Mesendoderm (in vitro differentiated cells): ENCODE measurements at regions not wholly inside any gene's neighbourhood (a gene's known extent, or its start where the extent isn't known, plus 50 kb on each side); places are given as distances from the start of the nearest gene placed in this dataset.

Experiments
- DNase-seq: peaks from one replicate; pipeline ENCODE4 v3.0.0; 2013
- H2AK5ac ChIP-seq: 2 replicates; pipeline ENCODE4 v1.6.1; 2013; ENCODE audit warnings: low read length, inconsistent platforms
- H2BK120ac ChIP-seq: 2 replicates; pipeline ENCODE4 v1.6.1; 2013; ENCODE audit warnings: low read depth, mild to moderate bottlenecking, low read length, moderate library complexity, mixed read lengths
- H2BK15ac ChIP-seq: replicated peaks from 2 replicates; pipeline ENCODE4 v1.6.1; 2013; ENCODE audit warnings: low read depth, mild to moderate bottlenecking, moderate library complexity
- H2BK5ac ChIP-seq: 2 replicates; pipeline ENCODE4 v1.6.1; 2013; ENCODE audit warnings: low read length, inconsistent platforms
- H3K18ac ChIP-seq: 2 replicates; pipeline ENCODE4 v1.6.1; 2013; ENCODE audit warnings: mild to moderate bottlenecking, low read length, mixed read lengths
- H3K23ac ChIP-seq: one replicate; pipeline ENCODE4 v1.6.1; 2013; ENCODE audit warnings: low read length
- H3K27ac ChIP-seq: 2 replicates; pipeline ENCODE4 v1.5.1; 2013; ENCODE audit warnings: low read depth, mild to moderate bottlenecking, inconsistent platforms, low read length, moderate library complexity
- H3K27me3 ChIP-seq: 2 replicates; pipeline ENCODE4 v1.6.1; 2013; ENCODE audit warnings: low read length, control low read depth, mild to moderate bottlenecking, inconsistent platforms; ENCODE audit not compliant: insufficient read depth, poor library complexity
- H3K36me3 ChIP-seq: 2 replicates; pipeline ENCODE4 v1.6.1; 2013; ENCODE audit warnings: low read length, inconsistent platforms; ENCODE audit not compliant: control insufficient read depth, insufficient read depth
- H3K4ac ChIP-seq: one replicate; pipeline ENCODE4 v1.6.1; 2013; ENCODE audit warnings: low read depth, mild to moderate bottlenecking, low read length, moderate library complexity
- H3K4me1 ChIP-seq: 2 replicates; pipeline ENCODE4 v1.6.1; 2013; ENCODE audit warnings: low read depth, low read length, inconsistent platforms; ENCODE audit not compliant: control insufficient read depth
- H3K4me2 ChIP-seq: 2 replicates; pipeline ENCODE4 v1.6.1; 2013; ENCODE audit warnings: low read length
- H3K4me3 ChIP-seq: 2 replicates; pipeline ENCODE4 v1.5.1; 2013; ENCODE audit warnings: mild to moderate bottlenecking, low read length
- H3K56ac ChIP-seq: one replicate; pipeline ENCODE4 v1.6.1; 2013; ENCODE audit warnings: low read length
- H3K79me1 ChIP-seq: 2 replicates; pipeline ENCODE4 v1.6.1; 2013; ENCODE audit warnings: low read length, inconsistent platforms
- H3K79me2 ChIP-seq: 2 replicates; pipeline ENCODE4 v1.6.1; 2013; ENCODE audit warnings: mild to moderate bottlenecking, low read length; ENCODE audit not compliant: control insufficient read depth, insufficient read depth
- H3K9ac ChIP-seq: 2 replicates; pipeline ENCODE4 v1.6.1; 2013; ENCODE audit warnings: low read length, inconsistent platforms
- H4K5ac ChIP-seq: one replicate; pipeline ENCODE4 v1.6.1; 2013; ENCODE audit warnings: low read length
- H4K8ac ChIP-seq: one replicate; pipeline ENCODE4 v1.6.1; 2013; ENCODE audit warnings: low read depth, mild to moderate bottlenecking, control low read depth, low read length, moderate library complexity
- WGBS: extraction: QIAGEN DNeasy Blood & Tissue Kit; methylation state at CpG from one replicate; pipeline ENCODE4 v1.1.7; 2013; ENCODE audit warnings: low lambda C conversion rate, missing lambda C conversion rate; ENCODE audit not compliant: insufficient coverage; ENCODE audit errors: extremely low coverage; 5-methylcytosine and 5-hydroxymethylcytosine counted together

GRCh38 chr6:8652710-8653109, 217.4 kb upstream of the SLC35B3 start:
- Histone ChIP-seq H3K4me1 (no peaks in the 10 kb centered on the region), H3K9ac (no peak overlapping the region), H3K18ac (no peak overlapping the region), H3K27ac (no peak overlapping the region), H4K5ac (no peak overlapping the region), H3K56ac (no peak overlapping the region), H3K79me2 (no peaks in the 10 kb centered on the region), H3K36me3 (no peaks in the 10 kb centered on the region), H2BK5ac (no peak overlapping the region), H3K27me3 (no peaks in the 10 kb centered on the region), H3K79me1 (no peaks in the 10 kb centered on the region), H2BK120ac (no peak overlapping the region), H3K4me3 (no peak overlapping the region), H4K8ac (no peak overlapping the region), H3K4ac (no peak overlapping the region), H2AK5ac (no peak overlapping the region), H2BK15ac (no peak overlapping the region), H3K23ac (no peak overlapping the region), H3K4me2 (no peak overlapping the region)
- DNase-seq, result peak; percentile 18
- no CpG with 5 or more reads among the region's 3 CpGs for WGBS

- H3K79me2 ChIP-seq, result no peaks in the 10 kb centered on the region
- no peak overlapping the region for H2BK15ac ChIP-seq
- H3K23ac ChIP-seq, result no peak overlapping the region
- no peak overlapping the region for H2BK120ac ChIP-seq
- H3K27me3 ChIP-seq, result no peaks in the 10 kb centered on the region
- H3K4me3 ChIP-seq, result no peak overlapping the region
- no peak overlapping the region for H3K56ac ChIP-seq
- H2BK5ac ChIP-seq, result no peak overlapping the region
- no peak overlapping the region for H2AK5ac ChIP-seq
- no peak overlapping the region for H3K4ac ChIP-seq
- H3K4me2 ChIP-seq, result no peak overlapping the region
- no peak overlapping the region for H4K5ac ChIP-seq
- no peaks in the 10 kb centered on the region for H3K36me3 ChIP-seq
- no peak overlapping the region for H3K27ac ChIP-seq
- no peaks in the 10 kb centered on the region for H3K4me1 ChIP-seq
- no peak overlapping the region for H3K18ac ChIP-seq
- peak; percentile 9 for DNase-seq
- H3K9ac ChIP-seq, result no peak overlapping the region
- WGBS, result no CpG with 5 or more reads among the region's 4 CpGs
- H4K8ac ChIP-seq, result no peak overlapping the region
- H3K79me1 ChIP-seq, result no peaks in the 10 kb centered on the region
These were observed 216.7 kb upstream of the SLC35B3 start for GRCh38 chr6:8651998-8652397.

- no CpG with 5 or more reads among the region's 3 CpGs for WGBS
- no peaks in the 10 kb centered on the region for H3K79me2 ChIP-seq
- H3K27ac ChIP-seq, result no peak overlapping the region
- H3K4me2 ChIP-seq, result no peak overlapping the region
- H3K4me1 ChIP-seq, result no peaks in the 10 kb centered on the region
- H2BK15ac ChIP-seq, result no peak overlapping the region
- no peak overlapping the region for H3K56ac ChIP-seq
- H2BK120ac ChIP-seq, result no peak overlapping the region
- no peaks in the 10 kb centered on the region for H3K36me3 ChIP-seq
- no peaks in the 10 kb centered on the region for H3K27me3 ChIP-seq
- no peak overlapping the region for H3K4ac ChIP-seq
- H3K18ac ChIP-seq, result no peak overlapping the region
- H2BK5ac ChIP-seq, result no peak overlapping the region
- no peak overlapping the region for H3K23ac ChIP-seq
- H4K5ac ChIP-seq, result no peak overlapping the region
- no peak overlapping the region for H3K9ac ChIP-seq
- no peaks in the 10 kb centered on the region for H3K79me1 ChIP-seq
- no peak overlapping the region for H4K8ac ChIP-seq
- no peak overlapping the region for H3K4me3 ChIP-seq
- no peak for DNase-seq
- H2AK5ac ChIP-seq, result no peak overlapping the region
These were observed 209.9 kb upstream of the SLC35B3 start for GRCh38 chr6:8645212-8645611.

GRCh38 chr6:8644306-8644705, 209.0 kb upstream of the SLC35B3 start:
- H3K79me2 ChIP-seq, result no peaks in the 10 kb centered on the region
- H2BK120ac ChIP-seq, result no peak overlapping the region
- H4K8ac ChIP-seq, result no peak overlapping the region
- H3K27ac ChIP-seq, result no peak overlapping the region
- no peaks in the 10 kb centered on the region for H3K79me1 ChIP-seq
- H3K18ac ChIP-seq, result no peak overlapping the region
- no peak overlapping the region for H3K4me3 ChIP-seq
- WGBS, result no CpG with 5 or more reads among the region's 6 CpGs
- H4K5ac ChIP-seq, result no peak overlapping the region
- H3K56ac ChIP-seq, result no peak overlapping the region
- no peak overlapping the region for H3K4me2 ChIP-seq
- H2BK15ac ChIP-seq, result no peak overlapping the region
- H2AK5ac ChIP-seq, result no peak overlapping the region
- H3K9ac ChIP-seq, result no peak overlapping the region
- DNase-seq, result no peak
- no peaks in the 10 kb centered on the region for H3K27me3 ChIP-seq
- H2BK5ac ChIP-seq, result no peak overlapping the region
- H3K4ac ChIP-seq, result no peak overlapping the region
- H3K4me1 ChIP-seq, result no peaks in the 10 kb centered on the region
- H3K36me3 ChIP-seq, result no peaks in the 10 kb centered on the region
- H3K23ac ChIP-seq, result no peak overlapping the region

- Histone ChIP-seq H3K4ac (no peak overlapping the region), H3K79me1 (no peaks in the 10 kb centered on the region), H2BK5ac (no peak overlapping the region), H3K27ac (no peak overlapping the region), H3K9ac (no peak overlapping the region), H3K4me2 (no peak overlapping the region), H3K36me3 (no peaks in the 10 kb centered on the region), H2BK120ac (no peak overlapping the region), H3K18ac (no peak overlapping the region), H4K8ac (no peak overlapping the region), H3K4me1 (no peaks in the 10 kb centered on the region), H4K5ac (no peak overlapping the region), H2BK15ac (no peak overlapping the region), H3K23ac (no peak overlapping the region), H3K4me3 (no peak overlapping the region), H2AK5ac (no peak overlapping the region), H3K56ac (no peak overlapping the region), H3K79me2 (no peaks in the 10 kb centered on the region), H3K27me3 (no peaks in the 10 kb centered on the region)
- WGBS, result no CpG with 5 or more reads among the region's 5 CpGs
- DNase-seq, result no peak
These were observed 207.5 kb upstream of the SLC35B3 start for GRCh38 chr6:8642854-8643253.

GRCh38 chr6:8642131-8642530, 206.8 kb upstream of the SLC35B3 start:
- Histone ChIP-seq H3K4ac (no peak overlapping the region), H3K4me3 (no peak overlapping the region), H3K56ac (no peak overlapping the region), H2BK15ac (no peak overlapping the region), H2BK120ac (no peak overlapping the region), H3K79me2 (no peaks in the 10 kb centered on the region), H3K4me2 (no peak overlapping the region), H2AK5ac (no peak overlapping the region), H2BK5ac (no peak overlapping the region), H3K4me1 (no peaks in the 10 kb centered on the region), H4K8ac (no peak overlapping the region), H4K5ac (no peak overlapping the region), H3K27ac (no peak overlapping the region), H3K23ac (no peak overlapping the region), H3K36me3 (no peaks in the 10 kb centered on the region), H3K79me1 (no peaks in the 10 kb centered on the region), H3K18ac (no peak overlapping the region), H3K9ac (no peak overlapping the region), H3K27me3 (no peaks in the 10 kb centered on the region)
- WGBS, result no CpG with 5 or more reads among the region's 3 CpGs
- no peak for DNase-seq
